ENCODE measurements at regions not wholly inside any gene's neighbourhood (a gene's known extent, or its start where the extent isn't known, plus 50 kb on each side); places are given as distances from the start of the nearest gene placed in this dataset.
A peak's percentile ranks its signal among the peaks of the same experiment; 100 is the strongest.

DNA sequence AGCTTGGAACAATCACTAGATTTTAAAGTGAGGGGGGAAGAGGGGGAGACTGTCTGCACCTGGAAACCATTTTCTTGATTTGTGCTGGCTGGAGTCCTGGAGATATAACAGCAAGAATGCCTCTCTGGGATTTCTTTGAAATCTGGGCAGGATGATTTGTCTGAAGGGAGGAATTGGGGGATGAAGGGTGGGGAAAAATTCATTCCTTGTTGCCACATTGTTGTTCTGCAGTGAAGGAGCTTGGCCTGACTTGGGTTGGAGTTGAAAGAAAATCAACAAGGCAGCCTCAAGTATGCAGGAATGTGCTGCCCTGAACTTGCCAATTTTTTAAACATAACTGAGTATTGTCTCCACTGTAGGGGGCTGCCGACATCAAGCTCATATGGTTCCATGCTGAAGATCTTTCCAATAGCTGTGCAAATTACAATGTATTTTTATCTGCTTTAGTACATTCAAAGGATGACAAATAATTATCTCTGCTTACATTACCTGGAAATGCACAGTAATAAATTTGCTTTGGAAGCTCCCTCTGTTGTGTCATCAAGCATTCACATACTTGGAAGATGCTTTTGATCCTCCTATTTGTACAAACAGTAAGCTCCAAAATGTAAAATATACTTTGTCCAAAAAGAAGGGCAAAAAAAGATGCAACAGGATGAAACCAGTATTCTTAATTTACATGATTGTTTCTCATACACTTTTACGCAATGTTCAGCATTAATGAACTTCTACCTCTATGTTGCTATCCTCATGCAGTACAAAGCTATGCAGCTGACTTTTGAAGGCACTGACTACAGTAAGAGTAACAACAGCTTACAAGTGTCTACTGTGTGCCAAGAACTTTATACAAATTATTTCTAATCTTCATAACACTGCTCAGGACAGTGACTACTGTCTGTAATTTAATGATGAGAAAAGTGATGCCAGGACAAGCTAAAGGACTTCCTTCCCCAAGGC is 627.9 kb upstream of the KLF12 start:
- Histone ChIP-seq H3K36me3 (ENCODE audit: insufficient read depth) (no peaks in the 10 kb centered on the region), H3K9me2 (ENCODE audit: insufficient read depth) (peaks cover under 1% of the 10 kb centered on the region; the same call in 1 of the 2 replicates), H3F3A (replicated peaks; ENCODE audit: low read depth) (no peaks in the 10 kb centered on the region), H3K4me1 (ENCODE audit: insufficient read depth) (peaks cover 9% of the 10 kb centered on the region), H2AFZ (peak overlapping the region; percentile 64; the same call in 1 of the 2 replicates), H3K4me2 (no peak overlapping the region), H3K4me3 (no peak overlapping the region), H3K27me3 (ENCODE audit: insufficient read depth) (no peaks in the 10 kb centered on the region), H3K79me2 (replicated peaks; ENCODE audit: insufficient read depth) (no peaks in the 10 kb centered on the region), H3K27ac (ENCODE audit: low read depth) (no peak overlapping the region), H4K20me1 (replicated peaks; ENCODE audit: insufficient read depth) (no peaks in the 10 kb centered on the region)
- no peaks in the 10 kb centered on the region for H3K36me3 Mint-ChIP-seq (ENCODE audit: low read depth)
- H3K4me1 Mint-ChIP-seq: peaks cover 18% of the 10 kb centered on the region
- DNase-seq (ENCODE audit: low spot score): peak; percentile 6
- peak overlapping the region; percentile 83 for H3K27ac Mint-ChIP-seq
- TF ChIP-seq ZNF114 (CRISPR knock-in tag; IDR thresholded peaks at IDR 0.05) (no peak), EZH2 (IDR thresholded peaks at IDR 0.05; ENCODE audit: low read depth, unreplicated experiment) (no peak)
- TF ChIP-seq, protein P1, sequence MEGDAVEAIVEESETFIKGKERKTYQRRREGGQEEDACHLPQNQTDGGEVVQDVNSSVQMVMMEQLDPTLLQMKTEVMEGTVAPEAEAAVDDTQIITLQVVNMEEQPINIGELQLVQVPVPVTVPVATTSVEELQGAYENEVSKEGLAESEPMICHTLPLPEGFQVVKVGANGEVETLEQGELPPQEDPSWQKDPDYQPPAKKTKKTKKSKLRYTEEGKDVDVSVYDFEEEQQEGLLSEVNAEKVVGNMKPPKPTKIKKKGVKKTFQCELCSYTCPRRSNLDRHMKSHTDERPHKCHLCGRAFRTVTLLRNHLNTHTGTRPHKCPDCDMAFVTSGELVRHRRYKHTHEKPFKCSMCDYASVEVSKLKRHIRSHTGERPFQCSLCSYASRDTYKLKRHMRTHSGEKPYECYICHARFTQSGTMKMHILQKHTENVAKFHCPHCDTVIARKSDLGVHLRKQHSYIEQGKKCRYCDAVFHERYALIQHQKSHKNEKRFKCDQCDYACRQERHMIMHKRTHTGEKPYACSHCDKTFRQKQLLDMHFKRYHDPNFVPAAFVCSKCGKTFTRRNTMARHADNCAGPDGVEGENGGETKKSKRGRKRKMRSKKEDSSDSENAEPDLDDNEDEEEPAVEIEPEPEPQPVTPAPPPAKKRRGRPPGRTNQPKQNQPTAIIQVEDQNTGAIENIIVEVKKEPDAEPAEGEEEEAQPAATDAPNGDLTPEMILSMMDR (conservative IDR thresholded peaks at IDR 0.05; ENCODE audit: low read depth in 2 of 2): no peak
- H3K27me3 Mint-ChIP-seq (ENCODE audit: insufficient read depth, low read depth, poor library complexity): peaks cover 4% of the 10 kb centered on the region
- H3K9me3 Mint-ChIP-seq: no peaks in the 10 kb centered on the region
- no peak for ATAC-seq
- no peak overlapping the region for H3K4me3 Mint-ChIP-seq

DNA sequence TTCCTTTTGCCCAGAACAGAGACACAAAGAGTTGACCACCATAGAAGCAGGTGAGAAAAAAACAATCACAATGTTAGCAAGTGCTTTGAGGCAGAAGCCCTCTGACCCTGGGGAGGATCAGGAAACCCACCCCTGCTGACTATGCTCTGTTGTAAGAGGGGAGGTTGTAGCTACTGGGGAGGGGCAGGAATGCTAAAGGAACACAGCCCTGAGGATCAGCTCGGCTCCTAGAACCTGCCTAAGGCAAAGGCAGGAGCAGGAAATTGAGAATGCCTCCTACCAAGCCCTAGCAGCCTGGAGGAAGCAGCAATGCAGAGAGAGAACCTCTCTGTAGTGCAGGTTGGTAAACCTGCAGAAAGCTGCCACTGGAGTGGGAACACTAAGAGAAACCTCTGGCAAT is 624.0 kb upstream of the KLF12 start:
- Mint-ChIP-seq H3K27me3 (ENCODE audit: insufficient read depth, low read depth, poor library complexity) (peaks cover 4% of the 10 kb centered on the region), H3K27ac (no peak overlapping the region), H3K36me3 (ENCODE audit: low read depth) (no peaks in the 10 kb centered on the region), H3K4me3 (no peak overlapping the region), H3K4me1 (peaks cover 18% of the 10 kb centered on the region), H3K9me3 (0 out of 3 replicates have a peak, but pooled peaks cover 3% of the 10 kb centered on the region)
- peak overlapping the region; percentile 86 for H2AFZ ChIP-seq
- DNase-seq (ENCODE audit: low spot score) (peak; percentile 34), ATAC-seq (peak; percentile 75)
- no peaks in the 10 kb centered on the region for H3K27me3 ChIP-seq (ENCODE audit: insufficient read depth)
- H3K79me2 ChIP-seq (replicated peaks; ENCODE audit: insufficient read depth): no peaks in the 10 kb centered on the region
- no peak overlapping the region; the same call in 1 of the 2 replicates for H3K27ac ChIP-seq (ENCODE audit: low read depth)
- peaks cover 8% of the 10 kb centered on the region; the same call in 1 of the 2 replicates for H3K9me2 ChIP-seq (ENCODE audit: insufficient read depth)
- H3K36me3 ChIP-seq (ENCODE audit: insufficient read depth): no peaks in the 10 kb centered on the region
- peaks cover 9% of the 10 kb centered on the region for H3K4me1 ChIP-seq (ENCODE audit: insufficient read depth)
- no peaks in the 10 kb centered on the region for H4K20me1 ChIP-seq (replicated peaks; ENCODE audit: insufficient read depth)
- no peak overlapping the region for H3K4me3 ChIP-seq
- no peaks in the 10 kb centered on the region for H3F3A ChIP-seq (replicated peaks; ENCODE audit: low read depth)
- no peak overlapping the region for H3K4me2 ChIP-seq
- TF ChIP-seq JUNB (IDR thresholded peaks at IDR 0.05; ENCODE audit: unreplicated experiment) (no peak), POLR2AphosphoS5 (IDR thresholded peaks at IDR 0.05; ENCODE audit: low read depth) (no peak), NANOG (IDR thresholded peaks at IDR 0.05; ENCODE audit: borderline replicate concordance) (no peak), CREB1 (CRISPR knock-in tag; IDR thresholded peaks at IDR 0.05; ENCODE audit: low read depth) (no peak), ZNF114 (CRISPR knock-in tag; IDR thresholded peaks at IDR 0.05) (no peak), STAT1 (IDR thresholded peaks at IDR 0.05; ENCODE audit: unreplicated experiment) (no peak)
- TF ChIP-seq, protein P1 (conservative IDR thresholded peaks at IDR 0.05; ENCODE audit: low read depth in 2 of 2): no peak
- TF ChIP-seq, protein P2, sequence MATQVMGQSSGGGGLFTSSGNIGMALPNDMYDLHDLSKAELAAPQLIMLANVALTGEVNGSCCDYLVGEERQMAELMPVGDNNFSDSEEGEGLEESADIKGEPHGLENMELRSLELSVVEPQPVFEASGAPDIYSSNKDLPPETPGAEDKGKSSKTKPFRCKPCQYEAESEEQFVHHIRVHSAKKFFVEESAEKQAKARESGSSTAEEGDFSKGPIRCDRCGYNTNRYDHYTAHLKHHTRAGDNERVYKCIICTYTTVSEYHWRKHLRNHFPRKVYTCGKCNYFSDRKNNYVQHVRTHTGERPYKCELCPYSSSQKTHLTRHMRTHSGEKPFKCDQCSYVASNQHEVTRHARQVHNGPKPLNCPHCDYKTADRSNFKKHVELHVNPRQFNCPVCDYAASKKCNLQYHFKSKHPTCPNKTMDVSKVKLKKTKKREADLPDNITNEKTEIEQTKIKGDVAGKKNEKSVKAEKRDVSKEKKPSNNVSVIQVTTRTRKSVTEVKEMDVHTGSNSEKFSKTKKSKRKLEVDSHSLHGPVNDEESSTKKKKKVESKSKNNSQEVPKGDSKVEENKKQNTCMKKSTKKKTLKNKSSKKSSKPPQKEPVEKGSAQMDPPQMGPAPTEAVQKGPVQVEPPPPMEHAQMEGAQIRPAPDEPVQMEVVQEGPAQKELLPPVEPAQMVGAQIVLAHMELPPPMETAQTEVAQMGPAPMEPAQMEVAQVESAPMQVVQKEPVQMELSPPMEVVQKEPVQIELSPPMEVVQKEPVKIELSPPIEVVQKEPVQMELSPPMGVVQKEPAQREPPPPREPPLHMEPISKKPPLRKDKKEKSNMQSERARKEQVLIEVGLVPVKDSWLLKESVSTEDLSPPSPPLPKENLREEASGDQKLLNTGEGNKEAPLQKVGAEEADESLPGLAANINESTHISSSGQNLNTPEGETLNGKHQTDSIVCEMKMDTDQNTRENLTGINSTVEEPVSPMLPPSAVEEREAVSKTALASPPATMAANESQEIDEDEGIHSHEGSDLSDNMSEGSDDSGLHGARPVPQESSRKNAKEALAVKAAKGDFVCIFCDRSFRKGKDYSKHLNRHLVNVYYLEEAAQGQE (IDR thresholded peaks at IDR 0.05; ENCODE audit: unreplicated experiment): no peak
- TF ChIP-seq, protein P3, sequence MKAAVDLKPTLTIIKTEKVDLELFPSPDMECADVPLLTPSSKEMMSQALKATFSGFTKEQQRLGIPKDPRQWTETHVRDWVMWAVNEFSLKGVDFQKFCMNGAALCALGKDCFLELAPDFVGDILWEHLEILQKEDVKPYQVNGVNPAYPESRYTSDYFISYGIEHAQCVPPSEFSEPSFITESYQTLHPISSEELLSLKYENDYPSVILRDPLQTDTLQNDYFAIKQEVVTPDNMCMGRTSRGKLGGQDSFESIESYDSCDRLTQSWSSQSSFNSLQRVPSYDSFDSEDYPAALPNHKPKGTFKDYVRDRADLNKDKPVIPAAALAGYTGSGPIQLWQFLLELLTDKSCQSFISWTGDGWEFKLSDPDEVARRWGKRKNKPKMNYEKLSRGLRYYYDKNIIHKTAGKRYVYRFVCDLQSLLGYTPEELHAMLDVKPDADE (IDR thresholded peaks at IDR 0.05): no peak
